WERI-Rb-1 (cell line): ENCODE measurements at regions not wholly inside any gene's neighbourhood (a gene's known extent, or its start where the extent isn't known, plus 50 kb on each side); places are given as distances from the start of the nearest gene placed in this dataset.

Experiments used
- DNase-seq: peaks from one replicate; pipeline ENCODE4 v3.0.0-alpha.2; 2020
- H3K27ac ChIP-seq: fragments of 250-450 bp; sonication (Bioruptor Pico); 2 replicates; pipeline ENCODE4 v1.5.1; 2020; ENCODE audit warnings: mild to moderate bottlenecking, moderate library complexity
- H3K27me3 ChIP-seq: fragments of 250-450 bp; sonication (Bioruptor Pico); 2 replicates; pipeline ENCODE4 v1.5.1; 2021; ENCODE audit warnings: mild to moderate bottlenecking, low read depth, moderate library complexity; ENCODE audit not compliant: insufficient read depth, severe bottlenecking
- H3K36me3 ChIP-seq: fragments of 250-450 bp; sonication (Bioruptor Pico); 2 replicates; pipeline ENCODE4 v1.5.1; 2020; ENCODE audit warnings: mild to moderate bottlenecking, moderate library complexity
- H3K4me3 ChIP-seq: 2 replicates; pipeline ENCODE4 v1.5.1; 2011; ENCODE audit warnings: low read depth, mild to moderate bottlenecking, control low read depth, low read length
- H3K9me3 ChIP-seq: fragments of 250-450 bp; sonication (Bioruptor Pico); 2 replicates; pipeline ENCODE4 v1.5.1; 2021; ENCODE audit warnings: mild to moderate bottlenecking, moderate library complexity; ENCODE audit not compliant: severe bottlenecking
- CTCF ChIP-seq: IDR thresholded peaks from 2 replicates; pipeline ENCODE4 v1.5.1; 2011; ENCODE audit warnings: low read depth, mild to moderate bottlenecking, control low read depth, inconsistent platforms, low read length

- no peaks in the 10 kb centered on the region for H3K27me3 ChIP-seq
- no peak overlapping the region for H3K27ac ChIP-seq
- no peak for DNase-seq
- no peak for TF ChIP-seq CTCF
- no peaks in the 10 kb centered on the region for H3K9me3 ChIP-seq
- no peak overlapping the region for H3K4me3 ChIP-seq
- no peaks in the 10 kb centered on the region for H3K36me3 ChIP-seq
Measured at GRCh38 chr16:85254921-85255320, 142.6 kb upstream of the CIBAR2 start.

- Histone ChIP-seq H3K9me3 (no peaks in the 10 kb centered on the region), H3K27ac (no peak overlapping the region), H3K4me3 (no peak overlapping the region), H3K36me3 (no peaks in the 10 kb centered on the region), H3K27me3 (no peaks in the 10 kb centered on the region)
- TF ChIP-seq CTCF = no peak
- no peak for DNase-seq
Measured at GRCh38 chr16:85255777-85256176, 143.5 kb upstream of the CIBAR2 start.

DNA sequence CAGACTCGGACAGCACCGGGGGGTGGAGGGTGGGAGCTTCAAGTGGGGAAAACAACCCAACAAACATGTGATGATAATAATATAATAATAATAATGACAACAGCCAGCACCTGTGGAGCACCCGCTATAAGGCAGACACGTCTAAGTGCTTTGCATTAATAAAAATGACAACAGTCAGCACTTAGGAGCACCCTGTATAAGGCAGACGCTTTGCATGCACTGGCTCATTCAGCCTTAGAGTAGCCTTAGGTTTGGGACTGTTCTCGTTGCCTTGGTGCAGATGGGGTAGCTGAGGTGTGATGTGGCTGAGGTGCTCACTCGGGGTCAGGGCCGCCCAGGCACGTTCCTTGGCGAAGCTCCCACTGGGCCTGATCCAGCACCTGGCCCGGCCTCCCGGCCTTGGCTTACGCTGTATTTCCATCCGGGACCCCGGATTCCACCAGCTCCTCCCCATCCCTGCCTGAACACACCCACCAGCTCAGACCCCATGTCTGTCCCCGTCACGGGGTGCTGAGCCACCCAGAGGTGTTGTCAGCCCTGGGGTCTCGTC is 144.0 kb upstream of the CIBAR2 start:
- no peak for DNase-seq
- no peak overlapping the region for H3K27ac ChIP-seq
- no peak for TF ChIP-seq CTCF
- no peak overlapping the region for H3K4me3 ChIP-seq
- H3K36me3 ChIP-seq = no peaks in the 10 kb centered on the region
- H3K27me3 ChIP-seq = no peaks in the 10 kb centered on the region
- no peaks in the 10 kb centered on the region for H3K9me3 ChIP-seq

- H3K27me3 ChIP-seq = no peaks in the 10 kb centered on the region
- no peak overlapping the region for H3K4me3 ChIP-seq
- no peak for DNase-seq
- H3K36me3 ChIP-seq = no peaks in the 10 kb centered on the region
- no peak for TF ChIP-seq CTCF
- no peak overlapping the region for H3K27ac ChIP-seq
- no peaks in the 10 kb centered on the region for H3K9me3 ChIP-seq
Measured at GRCh38 chr16:85257483-85257882, 145.2 kb upstream of the CIBAR2 start.

- no peaks in the 10 kb centered on the region for H3K36me3 ChIP-seq
- H3K27me3 ChIP-seq = no peaks in the 10 kb centered on the region
- no peak for DNase-seq
- no peak overlapping the region for H3K27ac ChIP-seq
- no peak overlapping the region for H3K4me3 ChIP-seq
- no peaks in the 10 kb centered on the region for H3K9me3 ChIP-seq
- TF ChIP-seq CTCF = no peak
Measured at GRCh38 chr16:85258166-85258565, 145.9 kb upstream of the CIBAR2 start.

DNA sequence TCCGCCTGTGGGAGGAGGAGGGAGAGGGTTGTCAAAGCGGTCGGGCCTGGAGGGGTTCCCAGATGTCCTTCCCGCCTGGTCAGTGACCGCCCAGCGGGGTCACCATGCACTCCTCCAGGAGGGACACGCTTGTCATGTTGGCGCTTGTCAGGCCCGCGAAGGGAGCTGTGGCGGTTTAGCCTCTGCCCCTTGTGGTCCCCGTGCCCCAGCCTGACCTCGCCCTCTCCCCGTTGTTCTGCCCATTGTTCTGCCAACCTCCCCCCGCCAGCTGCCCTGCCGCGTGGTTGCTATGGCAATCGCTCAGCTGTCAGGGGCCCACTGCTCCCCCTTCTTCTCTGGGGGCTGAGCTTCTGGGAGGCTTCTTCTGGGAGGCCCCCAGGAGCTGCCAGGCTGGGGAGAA is 146.4 kb upstream of the CIBAR2 start:
- Histone ChIP-seq H3K27ac (no peak overlapping the region; the same call in 1 of the 2 replicates), H3K4me3 (no peak overlapping the region), H3K9me3 (no peaks in the 10 kb centered on the region), H3K36me3 (no peaks in the 10 kb centered on the region), H3K27me3 (no peaks in the 10 kb centered on the region)
- DNase-seq = no peak
- no peak for TF ChIP-seq CTCF
